Neuronal stem cell (in vitro differentiated cells): ENCODE measurements at regions not wholly inside any gene's neighbourhood (a gene's known extent, or its start where the extent isn't known, plus 50 kb on each side); places are given as distances from the start of the nearest gene placed in this dataset.

Source experiments
- DNase-seq: peaks from one replicate; pipeline ENCODE4 v3.0.0-alpha.2; 2013; ENCODE audit warnings: low spot score
- H2AFZ ChIP-seq: one replicate; pipeline ENCODE4 v1.6.1; 2013; ENCODE audit warnings: mild to moderate bottlenecking, low read length, inconsistent platforms
- H2AK5ac ChIP-seq: 2 replicates; pipeline ENCODE4 v1.6.1; 2013; ENCODE audit warnings: low read depth, mild to moderate bottlenecking, inconsistent platforms, low read length, moderate library complexity, mixed read lengths
- H2BK120ac ChIP-seq: 2 replicates; pipeline ENCODE4 v1.6.1; 2013; ENCODE audit warnings: low read depth, mild to moderate bottlenecking, inconsistent platforms, low read length, moderate library complexity, mixed read lengths
- H2BK12ac ChIP-seq: one replicate; pipeline ENCODE4 v1.6.1; 2013; ENCODE audit warnings: low read length, inconsistent platforms
- H2BK15ac ChIP-seq: 2 replicates; pipeline ENCODE4 v1.6.1; 2013; ENCODE audit warnings: mild to moderate bottlenecking, low read length, inconsistent platforms, mixed read lengths
- H2BK5ac ChIP-seq: one replicate; pipeline ENCODE4 v1.6.1; 2013; ENCODE audit warnings: inconsistent platforms, mild to moderate bottlenecking, low read length, moderate library complexity
- H3K14ac ChIP-seq: one replicate; pipeline ENCODE4 v1.6.1; 2013; ENCODE audit warnings: low read length, inconsistent platforms
- H3K18ac ChIP-seq: 2 replicates; pipeline ENCODE4 v1.6.1; 2013; ENCODE audit warnings: low read length, inconsistent platforms
- H3K23ac ChIP-seq: 2 replicates; pipeline ENCODE4 v1.6.1; 2013; ENCODE audit warnings: low read depth, mild to moderate bottlenecking, mixed read lengths, low read length, inconsistent platforms; ENCODE audit not compliant: poor library complexity
- H3K27ac ChIP-seq: replicated peaks from 3 replicates; pipeline ENCODE4 v1.5.1; 2013; ENCODE audit warnings: low read length, inconsistent platforms
- H3K27me3 ChIP-seq, 3 experiments: 2 replicates each; pipeline ENCODE4 v1.6.1; 2013; ENCODE audit warnings: low read length in 3 of 3, mild to moderate bottlenecking in 2 of 3, inconsistent platforms in 1 of 3, low read depth in 1 of 3, mixed read lengths in 1 of 3, moderate library complexity in 1 of 3; ENCODE audit not compliant: control insufficient read depth in 3 of 3, insufficient read depth in 3 of 3
- H3K36me3 ChIP-seq, 2 donors: replicated peaks in 1 of 2; 2 replicates each; pipeline ENCODE4 v1.6.1; 2013; ENCODE audit warnings: low read length in 2 of 2; ENCODE audit not compliant: control insufficient read depth in 2 of 2, insufficient read depth in 2 of 2
- H3K4ac ChIP-seq: 2 replicates; pipeline ENCODE4 v1.6.1; 2013; ENCODE audit warnings: inconsistent platforms, mild to moderate bottlenecking, low read length, moderate library complexity
- H3K4me1 ChIP-seq, 2 donors: 1 replicate in 1 of 2; 2 replicates in 1 of 2; pipeline ENCODE4 v1.6.1; 2013; ENCODE audit warnings: low read length in 2 of 2, low read depth in 1 of 2; ENCODE audit not compliant: control insufficient read depth in 2 of 2, insufficient read depth in 1 of 2
- H3K4me2 ChIP-seq: one replicate; pipeline ENCODE4 v1.6.1; 2013; ENCODE audit warnings: mild to moderate bottlenecking, low read length, inconsistent platforms; ENCODE audit not compliant: insufficient read depth, poor library complexity, severe bottlenecking
- H3K4me3 ChIP-seq, 2 donors: 2 replicates each; pipeline ENCODE4 v1.5.1; 2013; ENCODE audit warnings: low read length in 2 of 2, mild to moderate bottlenecking in 2 of 2, inconsistent platforms in 1 of 2, moderate library complexity in 1 of 2
- H3K79me1 ChIP-seq: one replicate; pipeline ENCODE4 v1.6.1; 2013; ENCODE audit warnings: low read depth, mild to moderate bottlenecking, inconsistent platforms, low read length, moderate library complexity
- H3K9ac ChIP-seq: one replicate; pipeline ENCODE4 v1.6.1; 2013; ENCODE audit warnings: mild to moderate bottlenecking, low read depth, low read length, inconsistent platforms; ENCODE audit not compliant: poor library complexity
- H3K9me3 ChIP-seq, 2 donors: replicated peaks in 1 of 2; 2 replicates each; pipeline versions ENCODE3 to v1.6.1; 2013; ENCODE audit warnings: low read length in 2 of 2, mild to moderate bottlenecking in 2 of 2, inconsistent platforms in 1 of 2, low read depth in 1 of 2, mixed read lengths in 1 of 2, moderate library complexity in 1 of 2; ENCODE audit not compliant: control insufficient read depth in 2 of 2, insufficient read depth in 1 of 2
- H4K8ac ChIP-seq: one replicate; pipeline ENCODE4 v1.6.1; 2013; ENCODE audit warnings: low read depth, mild to moderate bottlenecking, inconsistent platforms, low read length, moderate library complexity
- H4K91ac ChIP-seq: one replicate; pipeline ENCODE4 v1.6.1; 2013; ENCODE audit warnings: low read length, low read depth, mild to moderate bottlenecking, inconsistent platforms; ENCODE audit not compliant: poor library complexity
- WGBS, 2 donors: extraction: QIAGEN DNeasy Blood & Tissue Kit; methylation state at CpG; one replicate each; pipeline ENCODE4 v1.1.7; 2013; ENCODE audit warnings: missing lambda C conversion rate in 2 of 2, mixed read lengths in 1 of 2; ENCODE audit not compliant: insufficient read length in 2 of 2, insufficient replicate concordance in 1 of 2; ENCODE audit errors: extremely low coverage in 2 of 2; 5-methylcytosine and 5-hydroxymethylcytosine counted together

- peak; percentile 40 for DNase-seq
- H3K4me2 ChIP-seq = peak overlapping the region; percentile 3
- H3K27ac ChIP-seq = peak overlapping the region; percentile 46
Measured at GRCh38 chr6:98525860-98526259, 308.5 kb upstream of the POU3F2 start.

GRCh38 chr6:98526465-98526864, 307.9 kb upstream of the POU3F2 start:
- Histone ChIP-seq H2BK12ac (no peak overlapping the region), H3K14ac (no peak overlapping the region), H3K36me3 (no peaks in the 10 kb centered on the region), H3K4me3 (no peak overlapping the region), H3K18ac (no peak overlapping the region), H3K4ac (no peak overlapping the region), H2BK120ac (no peak overlapping the region), H3K4me1 (peaks cover 5 to 6% of the 10 kb centered on the region in 2 donors), H3K9me3 (peaks cover 2 to 17% of the 10 kb centered on the region in 2 donors), H4K91ac (no peak overlapping the region), H2BK5ac (no peak overlapping the region), H4K8ac (no peak overlapping the region), H2AK5ac (no peak overlapping the region), H3K27me3 (no peaks in the 10 kb centered on the region), H2AFZ (peak overlapping the region; percentile 51), H3K9ac (no peak overlapping the region), H2BK15ac (no peak overlapping the region), H3K27ac (peak overlapping the region; percentile 47), H3K79me1 (no peaks in the 10 kb centered on the region), H3K4me2 (no peak overlapping the region), H3K23ac (no peak overlapping the region)
- WGBS, 2 donors = no CpG with 5 or more reads among the region's 5 CpGs
- no peak for DNase-seq

More at GRCh38 chr6:98525860-98526259, 308.5 kb upstream of the POU3F2 start:
- no peak overlapping the region for H2BK5ac ChIP-seq
- H2AK5ac ChIP-seq = no peak overlapping the region
- no peak overlapping the region for H3K18ac ChIP-seq
- H3K4me1 ChIP-seq = peaks cover 5 to 6% of the 10 kb centered on the region in 2 donors
- no peak overlapping the region for H2BK12ac ChIP-seq
- H3K4ac ChIP-seq = no peak overlapping the region
- H2BK15ac ChIP-seq = no peak overlapping the region
- no peak overlapping the region for H4K91ac ChIP-seq
- H3K9me3 ChIP-seq = peaks cover 2 to 12% of the 10 kb centered on the region in 2 donors
- H3K14ac ChIP-seq = no peak overlapping the region
- no peak overlapping the region for H2BK120ac ChIP-seq
- H4K8ac ChIP-seq = no peak overlapping the region
- H3K36me3 ChIP-seq = no peaks in the 10 kb centered on the region
- H3K79me1 ChIP-seq = no peaks in the 10 kb centered on the region
- no peak overlapping the region for H3K4me3 ChIP-seq
- H3K23ac ChIP-seq = no peak overlapping the region
- WGBS, 2 donors = no CpG with 5 or more reads among the region's 3 CpGs
- H3K27me3 ChIP-seq = no peaks in the 10 kb centered on the region
- peak overlapping the region; percentile 59 for H2AFZ ChIP-seq
- H3K9ac ChIP-seq = no peak overlapping the region

GRCh38 chr6:98529364-98529763, 305.0 kb upstream of the POU3F2 start:
- Histone ChIP-seq H3K36me3 (no peaks in the 10 kb centered on the region), H2BK5ac (no peak overlapping the region), H3K79me1 (no peaks in the 10 kb centered on the region), H3K4me1 (peaks cover 5 to 6% of the 10 kb centered on the region in 2 donors), H2BK120ac (no peak overlapping the region), H3K27me3 (no peaks in the 10 kb centered on the region), H3K23ac (no peak overlapping the region), H3K14ac (no peak overlapping the region), H4K8ac (no peak overlapping the region), H3K4me3 (no peak overlapping the region), H2BK12ac (no peak overlapping the region), H2AFZ (no peak overlapping the region), H3K27ac (no peak overlapping the region), H3K18ac (no peak overlapping the region), H3K9ac (no peak overlapping the region), H2BK15ac (no peak overlapping the region), H3K4ac (no peak overlapping the region), H3K9me3 (peaks cover 4 to 27% of the 10 kb centered on the region in 2 donors), H2AK5ac (peak overlapping the region; percentile 26), H3K4me2 (no peak overlapping the region), H4K91ac (no peak overlapping the region)
- WGBS, 2 donors = no CpG with 5 or more reads among the region's 9 CpGs
- no peak for DNase-seq

GRCh38 chr6:98530732-98531131, 303.6 kb upstream of the POU3F2 start:
- Histone ChIP-seq H2BK5ac (no peak overlapping the region), H3K9ac (no peak overlapping the region), H2BK120ac (no peak overlapping the region), H3K4me2 (no peak overlapping the region), H2AFZ (no peak overlapping the region), H3K14ac (no peak overlapping the region), H3K36me3 (no peaks in the 10 kb centered on the region), H3K23ac (no peak overlapping the region), H3K27ac (no peak overlapping the region), H3K9me3 (peaks cover 4 to 27% of the 10 kb centered on the region in 2 donors), H3K18ac (peak overlapping the region; percentile 40), H3K4me1 (peaks cover 3 to 4% of the 10 kb centered on the region in 2 donors), H3K27me3 (no peaks in the 10 kb centered on the region), H4K91ac (no peak overlapping the region), H3K4ac (no peak overlapping the region), H3K79me1 (no peaks in the 10 kb centered on the region), H3K4me3 (no peak overlapping the region), H4K8ac (no peak overlapping the region), H2AK5ac (peak overlapping the region; percentile 6), H2BK15ac (no peak overlapping the region), H2BK12ac (no peak overlapping the region)
- WGBS, 2 donors = no CpG with 5 or more reads among the region's 5 CpGs
- DNase-seq = no peak
